Fibroblast of lung (primary cell): ENCODE measurements at regions not wholly inside any gene's neighbourhood (a gene's known extent, or its start where the extent isn't known, plus 50 kb on each side); places are given as distances from the start of the nearest gene placed in this dataset.

Source experiments
- CTCF ChIP-seq, 2 donors: IDR thresholded peaks in 1 of 2; conservative IDR thresholded peaks in 1 of 2; 1 replicate in 1 of 2; 2 replicates in 1 of 2; pipeline ENCODE4 v1.5.1; 2011 to 2012; ENCODE audit warnings: low read length in 2 of 2, control low read depth in 1 of 2, inconsistent platforms in 1 of 2, low read depth in 1 of 2, mild to moderate bottlenecking in 1 of 2
- EZH2 ChIP-seq: IDR thresholded peaks from 2 replicates; pipeline ENCODE4 v1.5.1; 2012; ENCODE audit warnings: low read length, control low read depth, mild to moderate bottlenecking; ENCODE audit errors: missing control alignments

- TF ChIP-seq CTCF (conservative IDR thresholded peaks at IDR 0.05 in 1 of 2, IDR thresholded peaks at IDR 0.05 in 1 of 2; ENCODE audit: low read depth in 1 of 2, low read length in 2 of 2) = no peak
- no peak for TF ChIP-seq EZH2
Observed at GRCh38 chr11:45481026-45481425, 184.4 kb downstream of the CHST1 start.
